Progenitor cell of endocrine pancreas (in vitro differentiated cells): ENCODE measurements at regions not wholly inside any gene's neighbourhood (a gene's known extent, or its start where the extent isn't known, plus 50 kb on each side); places are given as distances from the start of the nearest gene placed in this dataset.

Experiments
- DNase-seq: peaks from one replicate; pipeline ENCODE4 v3.0.0; 2021; ENCODE audit warnings: low spot score; ENCODE audit not compliant: unreplicated experiment
- H3K27ac Mint-ChIP-seq: 2 replicates; pipeline ENCODE4 v1.8.0; 2021; ENCODE audit warnings: mild to moderate bottlenecking, moderate library complexity, mixed read lengths
- H3K27me3 Mint-ChIP-seq: 2 replicates; pipeline ENCODE4 v1.8.0; 2021; ENCODE audit warnings: mixed read lengths
- H3K36me3 Mint-ChIP-seq: 2 replicates; pipeline ENCODE4 v1.8.0; 2022; ENCODE audit warnings: mixed read lengths; ENCODE audit not compliant: insufficient read depth
- H3K4me1 Mint-ChIP-seq: 2 replicates; pipeline ENCODE4 v1.8.0; 2021; ENCODE audit warnings: low read depth, mixed read lengths
- H3K4me3 Mint-ChIP-seq: 2 replicates; pipeline ENCODE4 v1.8.0; 2021; ENCODE audit warnings: low read depth, mild to moderate bottlenecking, moderate library complexity, mixed read lengths
- H3K9me3 Mint-ChIP-seq: 2 replicates; pipeline ENCODE4 v1.8.0; 2021; ENCODE audit warnings: low read depth, mixed read lengths
- CTCF ChIP-seq: fragments of 200-600 bp; sonication (generic); IDR thresholded peaks from one replicate; pipeline ENCODE4 v1.5.0; 2021; ENCODE audit warnings: antibody characterized with exemption, mild to moderate bottlenecking; ENCODE audit not compliant: unreplicated experiment

- DNase-seq, result no peak
- H3K27ac Mint-ChIP-seq, result no peak overlapping the region
- no peaks in the 10 kb centered on the region for H3K4me1 Mint-ChIP-seq
- H3K36me3 Mint-ChIP-seq, result peaks cover 2% of the 10 kb centered on the region
- TF ChIP-seq CTCF, result no peak
- H3K4me3 Mint-ChIP-seq, result no peak overlapping the region
- H3K9me3 Mint-ChIP-seq, result peaks cover 34% of the 10 kb centered on the region
- no peaks in the 10 kb centered on the region for H3K27me3 Mint-ChIP-seq
These were observed 228.2 kb upstream of the DIPK2B start for GRCh38 chrX:45428831-45429230.

DNA sequence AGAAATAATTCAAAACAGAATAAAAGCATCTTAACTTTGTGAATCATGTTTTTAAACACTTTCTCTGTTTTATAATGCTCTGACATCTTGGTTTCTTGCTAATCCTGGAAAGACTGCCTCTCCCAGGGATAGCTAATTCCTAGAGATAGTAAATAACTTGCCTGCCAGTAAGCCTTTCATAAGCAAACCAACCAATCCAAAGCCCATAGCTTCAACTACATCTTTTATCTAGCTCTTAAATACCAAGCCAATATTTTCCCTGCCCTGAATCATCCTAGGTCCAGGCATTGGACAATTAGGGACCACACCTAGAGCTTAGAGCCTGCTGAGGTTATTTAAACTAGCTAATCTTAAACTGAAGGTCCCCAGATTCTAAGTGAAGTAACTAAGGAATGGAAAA, 223.7 kb upstream of the DIPK2B start:
- Mint-ChIP-seq H3K27ac (no peak overlapping the region), H3K27me3 (no peaks in the 10 kb centered on the region), H3K4me1 (no peaks in the 10 kb centered on the region), H3K9me3 (peaks cover 27% of the 10 kb centered on the region), H3K4me3 (no peak overlapping the region), H3K36me3 (no peaks in the 10 kb centered on the region)
- TF ChIP-seq CTCF, result no peak
- DNase-seq, result no peak

GRCh38 chrX:45422216-45422925, 221.7 kb upstream of the DIPK2B start:
- Mint-ChIP-seq H3K36me3 (no peaks in the 10 kb centered on the region), H3K27ac (no peak overlapping the region), H3K4me1 (no peaks in the 10 kb centered on the region), H3K27me3 (no peaks in the 10 kb centered on the region), H3K4me3 (no peak overlapping the region), H3K9me3 (peaks cover 27% of the 10 kb centered on the region)
- TF ChIP-seq CTCF, result no peak
- DNase-seq, result no peak

- Mint-ChIP-seq H3K27ac (no peak overlapping the region), H3K4me1 (no peaks in the 10 kb centered on the region), H3K27me3 (no peaks in the 10 kb centered on the region), H3K36me3 (no peaks in the 10 kb centered on the region), H3K9me3 (peaks cover 27% of the 10 kb centered on the region), H3K4me3 (no peak overlapping the region)
- DNase-seq, result no peak
- TF ChIP-seq CTCF, result no peak
These were observed 221.1 kb upstream of the DIPK2B start for GRCh38 chrX:45421806-45422205.

GRCh38 chrX:45404206-45404605, 203.5 kb upstream of the DIPK2B start:
- Mint-ChIP-seq H3K9me3 (peaks cover 41% of the 10 kb centered on the region), H3K4me1 (peaks cover 7% of the 10 kb centered on the region), H3K27ac (no peak overlapping the region), H3K4me3 (no peak overlapping the region), H3K27me3 (no peaks in the 10 kb centered on the region), H3K36me3 (peaks cover 3% of the 10 kb centered on the region)
- TF ChIP-seq CTCF, result no peak
- no peak for DNase-seq
